ENCODE measurements at regions not wholly inside any gene's neighbourhood (a gene's known extent, or its start where the extent isn't known, plus 50 kb on each side); places are given as distances from the start of the nearest gene placed in this dataset.

DNA sequence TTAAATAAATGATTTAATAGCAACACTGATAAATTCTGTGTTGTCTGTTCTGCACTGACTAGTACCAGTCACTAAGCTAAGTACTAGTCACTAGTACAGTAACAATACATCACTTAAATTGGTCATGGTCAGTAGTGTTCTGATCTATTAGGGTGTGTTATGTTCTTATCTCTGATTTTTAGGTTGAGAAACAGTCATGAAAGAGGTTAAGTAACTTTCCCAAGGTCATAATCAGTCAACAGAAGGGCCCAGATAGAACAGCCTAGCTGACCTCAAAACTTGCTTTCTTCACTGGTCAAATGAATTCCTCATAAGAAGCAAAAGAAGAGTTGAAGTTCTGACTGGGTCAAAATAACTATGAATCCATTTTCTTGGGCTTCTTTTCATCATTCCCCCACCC is 1492.7 kb downstream of the MAT2B start:
- intact Hi-C loops (cut with DNase I): no loop called here
- H3K36me3 ChIP-seq (replicated peaks in 1 of 2): no peaks in the 10 kb centered on the region
- H3K4me1 ChIP-seq (replicated peaks in 1 of 2): no peaks in the 10 kb centered on the region
- TF ChIP-seq, protein P1, sequence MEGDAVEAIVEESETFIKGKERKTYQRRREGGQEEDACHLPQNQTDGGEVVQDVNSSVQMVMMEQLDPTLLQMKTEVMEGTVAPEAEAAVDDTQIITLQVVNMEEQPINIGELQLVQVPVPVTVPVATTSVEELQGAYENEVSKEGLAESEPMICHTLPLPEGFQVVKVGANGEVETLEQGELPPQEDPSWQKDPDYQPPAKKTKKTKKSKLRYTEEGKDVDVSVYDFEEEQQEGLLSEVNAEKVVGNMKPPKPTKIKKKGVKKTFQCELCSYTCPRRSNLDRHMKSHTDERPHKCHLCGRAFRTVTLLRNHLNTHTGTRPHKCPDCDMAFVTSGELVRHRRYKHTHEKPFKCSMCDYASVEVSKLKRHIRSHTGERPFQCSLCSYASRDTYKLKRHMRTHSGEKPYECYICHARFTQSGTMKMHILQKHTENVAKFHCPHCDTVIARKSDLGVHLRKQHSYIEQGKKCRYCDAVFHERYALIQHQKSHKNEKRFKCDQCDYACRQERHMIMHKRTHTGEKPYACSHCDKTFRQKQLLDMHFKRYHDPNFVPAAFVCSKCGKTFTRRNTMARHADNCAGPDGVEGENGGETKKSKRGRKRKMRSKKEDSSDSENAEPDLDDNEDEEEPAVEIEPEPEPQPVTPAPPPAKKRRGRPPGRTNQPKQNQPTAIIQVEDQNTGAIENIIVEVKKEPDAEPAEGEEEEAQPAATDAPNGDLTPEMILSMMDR (IDR thresholded peaks at IDR 0.05): no peak
- no peak for TF ChIP-seq POLR2A (IDR thresholded peaks at IDR 0.05)
- no peak overlapping the region for H3K27ac ChIP-seq
- DNase-seq: no peak
- no peaks in the 10 kb centered on the region for H3K27me3 ChIP-seq
- no peak overlapping the region for H3K4me3 ChIP-seq
- no peaks in the 10 kb centered on the region for H3K9me3 ChIP-seq (replicated peaks in 1 of 3)

DNA sequence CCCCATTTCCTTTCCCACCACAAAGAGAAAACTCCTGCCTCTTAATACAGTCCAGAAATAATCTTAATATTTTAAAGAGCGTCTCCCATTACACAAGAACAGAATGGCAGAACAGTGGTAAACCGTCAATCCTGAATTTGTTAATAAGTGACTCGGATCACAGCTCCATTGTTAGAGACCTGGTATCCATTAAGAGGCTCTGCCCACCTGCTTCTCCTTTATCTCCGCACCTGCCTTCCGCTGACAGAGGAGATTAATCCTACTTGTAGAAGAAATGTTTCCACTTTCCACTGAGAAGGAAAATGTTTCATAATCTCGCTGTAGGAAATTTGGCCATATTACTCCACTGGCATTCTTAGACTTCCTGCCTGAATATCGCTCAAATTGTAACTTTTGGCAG is 1493.2 kb downstream of the MAT2B start:
- no peak for DNase-seq
- no peak overlapping the region for H3K4me3 ChIP-seq
- intact Hi-C loops (cut with DNase I): no loop called here
- 81 to 90% (median 86%) methylated on average over 7 of the region's 7 CpGs for WGBS, 4 donors
- TF ChIP-seq POLR2A (IDR thresholded peaks at IDR 0.05): no peak
- TF ChIP-seq, protein P1 (IDR thresholded peaks at IDR 0.05): no peak
- no peaks in the 10 kb centered on the region for H3K4me1 ChIP-seq (replicated peaks in 1 of 2)
- H3K27me3 ChIP-seq: no peaks in the 10 kb centered on the region
- H3K36me3 ChIP-seq (replicated peaks in 1 of 2): no peaks in the 10 kb centered on the region
- H3K9me3 ChIP-seq (replicated peaks in 1 of 3): no peaks in the 10 kb centered on the region
- H3K27ac ChIP-seq: no peak overlapping the region

DNA sequence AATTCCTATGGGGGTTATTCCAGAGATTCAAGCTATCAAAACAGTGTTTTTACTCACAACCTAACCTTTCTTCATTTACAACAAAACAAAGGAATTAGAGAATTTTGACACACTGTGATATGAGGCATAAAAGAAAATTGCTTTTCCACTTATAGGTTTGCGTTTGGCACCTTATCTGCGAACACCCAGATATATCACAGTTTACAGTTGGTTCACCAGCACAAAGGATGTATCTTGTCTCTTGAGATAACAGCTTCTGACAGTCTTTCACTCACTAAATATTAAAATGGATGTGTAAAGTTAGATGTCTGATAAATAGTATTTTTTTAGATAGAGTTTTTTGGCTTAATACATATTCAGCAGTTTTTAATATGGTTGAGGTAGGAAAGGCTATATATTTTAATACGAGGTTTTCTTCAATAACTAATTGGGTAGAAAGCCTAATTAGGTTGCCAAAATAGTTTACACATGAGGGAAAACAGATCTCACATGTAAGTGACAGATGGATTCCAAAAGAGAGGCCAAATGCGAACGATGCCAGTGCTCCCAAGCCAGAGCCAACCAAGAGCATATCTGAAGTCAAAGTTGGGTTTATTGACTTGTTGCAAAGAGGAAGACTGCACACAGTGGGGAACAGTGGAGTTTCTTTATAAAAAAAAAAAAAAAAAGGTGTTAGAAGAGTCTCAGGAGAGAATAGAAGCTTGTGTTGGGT is 1495.2 kb downstream of the MAT2B start:
- 79 to 90% (median 81%) methylated on average over 5 of the region's 5 CpGs for WGBS, 4 donors
- no peak for TF ChIP-seq POLR2A (IDR thresholded peaks at IDR 0.05)
- TF ChIP-seq, protein P1 (IDR thresholded peaks at IDR 0.05): no peak
- no peak overlapping the region for H3K4me3 ChIP-seq
- H3K27ac ChIP-seq: no peak overlapping the region
- H3K27me3 ChIP-seq: no peaks in the 10 kb centered on the region
- no peaks in the 10 kb centered on the region for H3K4me1 ChIP-seq (replicated peaks in 1 of 2)
- intact Hi-C loops (cut with DNase I): no loop called here
- no peak for DNase-seq
- H3K9me3 ChIP-seq (replicated peaks in 1 of 3): no peaks in the 10 kb centered on the region
- H3K36me3 ChIP-seq (replicated peaks in 1 of 2): no peaks in the 10 kb centered on the region

DNA sequence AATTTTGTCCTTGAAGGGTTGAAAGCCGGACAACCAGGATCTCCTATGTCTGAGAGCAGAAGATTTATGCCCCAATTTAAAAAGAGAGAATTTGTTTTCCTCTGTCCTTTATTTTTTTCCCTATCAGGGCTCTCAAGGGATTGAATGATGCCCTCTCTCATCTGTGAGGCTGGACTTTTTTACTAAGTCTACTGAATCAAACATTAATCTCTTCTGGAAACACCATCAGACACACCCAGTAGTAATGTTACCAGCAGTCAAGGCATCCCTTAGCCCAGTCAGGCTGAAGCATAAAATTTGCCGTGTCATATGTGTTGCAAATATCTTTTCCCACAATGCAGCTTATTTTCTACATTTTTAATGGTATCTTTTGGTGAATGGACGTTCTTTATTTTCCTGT is 1497.9 kb downstream of the MAT2B start:
- WGBS, 4 donors: 40 to 50% (median 46%) methylated on average over 3 of the region's 3 CpGs

More for the DNA sequence above, 1497.9 kb downstream of the MAT2B start:
- intact Hi-C loops (cut with DNase I): no loop called here
- H3K27ac ChIP-seq: no peak overlapping the region
- no peaks in the 10 kb centered on the region for H3K36me3 ChIP-seq (replicated peaks in 1 of 2)
- no peak for TF ChIP-seq POLR2A (IDR thresholded peaks at IDR 0.05)
- TF ChIP-seq, protein P1 (IDR thresholded peaks at IDR 0.05): no peak
- H3K9me3 ChIP-seq (replicated peaks in 1 of 3): no peaks in the 10 kb centered on the region
- H3K27me3 ChIP-seq: no peaks in the 10 kb centered on the region
- no peaks in the 10 kb centered on the region for H3K4me1 ChIP-seq (replicated peaks in 1 of 2)
- H3K4me3 ChIP-seq: no peak overlapping the region
- no peak for DNase-seq
